Inflammatory macrophage treated with lipopolysaccharide for 1 hour (primary cell): ENCODE measurements at regions not wholly inside any gene's neighbourhood (a gene's known extent, or its start where the extent isn't known, plus 50 kb on each side); places are given as distances from the start of the nearest gene placed in this dataset.
"Not testable (repeated sequence)": the region's sequence is repeated elsewhere in the genome, so short reads cannot be mapped to it uniquely, and the experiment has no call there.

Experiments used
- DNase-seq, 2 donors: peaks; one replicate each; pipeline ENCODE4 v3.0.0-alpha.2; 2020 to 2022

DNA sequence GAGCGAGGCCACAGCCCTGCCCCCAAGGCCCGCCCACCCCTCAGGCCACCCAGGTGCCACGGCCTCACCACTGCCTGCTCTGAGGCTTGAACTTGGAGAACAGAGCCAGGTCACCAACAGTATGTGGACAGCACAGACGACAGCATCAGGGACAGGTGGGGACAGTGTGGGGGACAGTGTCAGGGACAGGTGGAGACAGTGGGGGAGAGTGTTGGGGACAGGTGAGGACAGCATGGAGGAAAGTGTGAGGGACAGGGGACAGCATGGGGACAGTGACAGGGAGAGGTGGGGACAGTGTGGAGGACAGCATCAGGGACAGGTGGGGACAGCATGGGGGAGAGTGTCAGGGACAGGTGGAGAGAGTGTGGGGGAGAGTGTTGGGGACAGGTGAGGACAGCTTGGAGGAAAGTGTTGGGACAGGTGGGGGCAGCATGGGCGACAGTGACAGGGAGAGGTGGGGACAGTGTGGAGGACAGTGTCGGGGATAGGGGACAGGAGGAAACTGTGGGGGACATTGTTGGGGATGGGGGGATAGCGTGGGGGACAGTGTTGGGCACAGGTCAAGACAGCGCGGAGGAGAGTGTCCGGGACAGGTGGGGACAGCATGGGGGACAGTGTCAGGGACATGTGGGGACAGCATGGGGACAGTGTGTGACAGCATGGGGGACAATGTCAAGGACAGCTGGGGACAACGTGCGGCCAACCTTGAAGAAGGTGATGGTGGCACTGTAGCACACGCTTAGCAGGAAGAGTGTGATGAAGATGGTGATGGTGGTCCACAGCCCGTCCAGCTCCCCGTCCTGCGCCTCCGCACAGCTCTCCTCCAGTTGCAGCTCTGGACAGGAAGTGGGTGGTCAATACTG, 114.9 kb downstream of the TMEM121 start:
- DNase-seq: no peak

GRCh38 chr14:105641951-105642350, 115.6 kb downstream of the TMEM121 start:
- DNase-seq: not testable (repeated sequence)

GRCh38 chr14:105642486-105642885, 116.1 kb downstream of the TMEM121 start:
- DNase-seq: not testable (repeated sequence)

GRCh38 chr14:105643406-105644052, 117.1 kb downstream of the TMEM121 start:
- not testable (repeated sequence) for DNase-seq

DNA sequence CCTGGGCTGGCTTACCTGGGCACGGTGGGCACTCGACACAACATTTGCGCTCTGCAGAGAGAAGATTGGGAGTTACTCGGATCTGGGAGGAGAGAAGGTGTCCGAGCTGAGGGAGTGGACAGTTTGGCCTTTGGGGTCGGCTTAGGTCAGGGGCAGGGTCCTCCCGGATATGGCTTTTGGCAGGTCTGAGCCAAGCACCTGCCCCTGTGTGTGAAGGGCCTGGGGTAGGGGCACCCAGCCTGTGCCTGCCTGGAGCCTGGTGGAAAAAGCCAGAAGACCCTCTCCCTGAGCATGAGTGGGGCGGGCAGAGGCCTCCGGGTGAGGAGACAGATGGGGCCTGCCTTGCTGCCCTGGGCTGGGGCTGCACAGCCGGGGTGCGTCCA, 117.7 kb downstream of the TMEM121 start:
- not testable (repeated sequence) for DNase-seq

DNA sequence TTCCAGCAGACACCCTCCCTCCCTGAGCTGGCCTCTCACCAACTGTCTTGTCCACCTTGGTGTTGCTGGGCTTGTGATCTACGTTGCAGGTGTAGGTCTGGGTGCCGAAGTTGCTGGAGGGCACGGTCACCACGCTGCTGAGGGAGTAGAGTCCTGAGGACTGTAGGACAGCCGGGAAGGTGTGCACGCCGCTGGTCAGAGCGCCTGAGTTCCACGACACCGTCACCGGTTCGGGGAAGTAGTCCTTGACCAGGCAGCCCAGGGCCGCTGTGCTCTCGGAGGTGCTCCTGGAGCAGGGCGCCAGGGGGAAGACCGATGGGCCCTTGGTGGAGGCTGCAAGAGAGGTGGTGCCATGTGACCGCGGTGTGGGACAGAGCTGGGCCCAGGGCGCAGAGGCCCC, 118.1 kb downstream of the TMEM121 start:
- DNase-seq: not testable (repeated sequence)

GRCh38 chr14:105644891-105645290, 118.5 kb downstream of the TMEM121 start:
- DNase-seq: not testable (repeated sequence)

DNA sequence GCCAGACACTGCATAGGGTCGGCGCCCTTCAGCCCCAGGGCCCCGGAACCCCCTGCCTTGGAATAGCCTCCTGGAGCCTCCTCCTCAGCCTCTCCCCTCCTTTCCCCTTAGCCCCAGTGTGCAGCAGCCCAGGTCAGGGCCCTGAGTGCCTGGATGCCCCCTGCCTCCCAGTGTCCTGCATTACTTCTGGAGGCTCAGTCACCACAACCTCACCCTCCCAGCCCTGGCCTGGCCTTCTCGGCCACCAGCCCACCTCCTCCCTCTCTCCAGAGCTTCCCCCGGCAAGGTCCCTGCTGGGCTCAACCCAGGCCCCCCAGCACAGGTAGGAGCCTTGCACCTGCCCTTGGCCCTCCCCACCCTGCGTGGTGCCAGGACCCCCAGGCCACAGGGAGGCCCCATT, 119.0 kb downstream of the TMEM121 start:
- DNase-seq: not testable (repeated sequence)

- DNase-seq: no peak
Measured at GRCh38 chr14:105646175-105646574, 119.8 kb downstream of the TMEM121 start.

DNA sequence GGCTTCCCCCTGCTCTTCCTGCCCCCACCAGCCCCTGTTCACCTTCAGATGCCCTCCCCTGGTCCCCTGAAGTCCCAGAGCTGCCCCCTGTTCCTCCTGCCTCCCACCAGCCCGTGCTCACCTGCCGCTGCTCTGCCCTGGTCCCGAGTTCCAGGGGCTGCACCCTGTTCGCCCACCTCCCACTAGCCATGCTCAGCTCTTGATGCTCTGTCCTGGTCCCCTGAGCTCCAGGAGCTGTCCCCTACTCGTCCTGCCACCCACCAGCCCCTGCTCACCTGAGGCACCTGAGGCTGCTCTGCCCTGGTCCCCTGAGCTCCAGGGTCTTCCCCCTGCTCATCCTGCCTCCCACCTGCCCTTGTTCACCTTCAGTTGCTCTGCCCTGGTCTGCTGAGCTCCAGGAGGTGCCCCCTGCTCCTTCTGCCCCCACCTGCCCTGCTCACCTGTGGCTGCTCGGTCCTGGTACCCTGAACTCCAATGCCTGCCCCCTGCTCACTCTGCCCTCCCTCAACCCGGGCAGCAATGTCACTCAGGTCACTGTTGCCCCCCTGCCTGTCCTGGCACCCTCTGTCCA, 120.4 kb downstream of the TMEM121 start:
- not testable (repeated sequence) for DNase-seq

DNA sequence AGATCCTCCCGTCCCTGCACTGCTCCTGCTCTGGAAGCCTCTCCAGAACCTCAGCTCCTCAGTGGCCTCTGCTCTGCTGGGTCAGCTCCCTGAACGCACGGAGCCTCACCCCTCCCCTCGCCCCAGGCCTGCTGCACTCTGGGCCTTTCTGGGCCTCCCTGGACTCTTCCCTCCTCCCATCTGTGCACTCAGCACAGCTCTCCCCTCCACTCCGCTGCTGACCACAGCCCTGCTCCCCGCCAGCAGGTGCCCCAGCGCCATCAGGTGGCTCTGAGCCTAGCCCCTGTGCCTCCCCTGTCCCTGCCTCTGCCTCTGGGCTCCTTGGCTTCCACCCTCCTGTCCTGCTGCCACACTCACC, 121.0 kb downstream of the TMEM121 start:
- DNase-seq: not testable (repeated sequence)

DNA sequence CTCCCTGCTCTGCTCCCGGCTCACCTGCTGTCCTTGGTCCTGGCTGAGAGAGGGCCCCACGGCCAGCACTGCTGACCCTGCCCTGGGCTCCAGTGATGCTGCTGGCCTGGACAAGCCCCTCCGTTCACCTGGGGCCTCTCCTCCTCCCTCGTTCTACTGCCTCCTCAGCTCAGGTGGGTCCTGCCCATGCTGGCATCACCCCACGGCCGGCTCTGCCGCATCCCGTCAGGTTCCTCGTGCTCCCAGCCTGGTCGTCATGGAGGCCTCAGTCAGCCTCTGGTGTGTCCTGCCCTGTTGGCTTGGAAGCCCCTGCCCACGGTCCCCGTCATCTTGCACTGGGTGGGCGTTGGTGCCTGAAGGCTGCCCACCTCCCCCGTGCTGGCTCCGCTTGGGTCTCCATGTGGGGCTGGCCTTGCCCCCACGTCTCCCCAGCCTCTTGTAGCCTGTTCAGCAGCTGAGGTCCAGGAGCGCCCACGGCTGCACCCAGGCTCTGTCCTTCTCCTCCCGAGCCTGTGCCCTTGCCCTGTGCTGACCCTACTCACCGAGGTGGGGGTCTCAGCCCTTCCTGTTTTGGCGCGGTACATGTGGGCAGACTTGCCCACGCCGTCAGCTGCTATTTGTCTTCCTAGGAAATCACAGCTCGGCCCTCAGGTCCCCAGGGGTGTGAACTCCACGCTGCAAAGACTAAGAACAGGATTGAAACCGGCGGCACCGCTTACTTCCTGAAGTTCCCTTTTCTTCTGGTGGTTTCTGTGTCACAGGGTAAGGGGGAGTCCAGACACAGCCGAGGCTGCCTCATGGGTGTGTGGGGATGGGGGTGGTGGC, 121.6 kb downstream of the TMEM121 start:
- no peak for DNase-seq

DNA sequence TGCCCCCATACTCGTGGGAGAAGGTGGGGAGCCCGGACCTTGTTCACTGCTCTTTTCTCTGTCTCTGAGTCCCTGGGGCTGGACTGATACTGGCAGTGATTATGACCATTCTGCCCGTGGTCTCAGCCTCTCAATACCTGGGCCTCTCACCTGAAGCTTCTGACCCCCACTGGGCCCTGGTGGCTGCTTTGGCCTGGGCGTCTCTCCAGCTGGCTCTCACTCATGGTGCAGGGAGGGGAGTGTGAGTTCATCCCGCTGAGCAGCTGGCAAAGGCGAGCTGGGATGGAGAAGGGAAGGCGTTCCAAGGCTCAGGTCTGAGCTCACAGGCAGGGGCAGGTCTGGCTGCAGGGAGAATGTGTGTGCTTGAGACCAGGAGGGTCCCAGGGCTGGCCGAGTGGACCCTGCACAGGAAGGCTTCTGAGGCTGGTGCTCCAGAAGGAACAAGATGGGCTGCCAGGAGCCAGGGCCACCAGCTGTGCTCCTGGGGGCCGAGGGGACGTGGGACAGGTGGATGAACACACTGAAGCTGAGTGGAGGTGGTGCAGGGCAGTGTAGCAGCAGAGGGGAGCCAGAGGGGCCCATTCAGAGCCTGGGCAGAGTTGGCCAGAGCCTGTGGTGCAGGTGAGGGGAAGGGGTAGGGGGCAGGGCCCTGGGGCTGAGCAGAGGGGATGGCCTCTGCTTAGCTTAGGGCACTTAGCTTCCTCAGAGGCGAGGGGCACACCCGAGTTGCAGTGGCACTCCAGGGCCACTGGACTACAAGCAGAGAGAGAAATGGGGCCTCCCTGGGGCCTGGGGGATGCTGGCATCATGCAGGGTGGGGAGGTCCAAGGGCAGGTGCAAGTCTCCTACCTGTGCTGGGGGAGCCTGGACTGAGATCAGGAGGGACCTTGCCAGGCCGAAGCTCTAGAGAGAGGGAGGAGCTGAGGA, 122.5 kb downstream of the TMEM121 start:
- DNase-seq: not testable (repeated sequence)

- not testable (repeated sequence) for DNase-seq
Measured at GRCh38 chr14:105652317-105652716, 125.9 kb downstream of the TMEM121 start.

- DNase-seq: not testable (repeated sequence)
Measured at GRCh38 chr14:105653921-105654320, 127.5 kb downstream of the TMEM121 start.

DNA sequence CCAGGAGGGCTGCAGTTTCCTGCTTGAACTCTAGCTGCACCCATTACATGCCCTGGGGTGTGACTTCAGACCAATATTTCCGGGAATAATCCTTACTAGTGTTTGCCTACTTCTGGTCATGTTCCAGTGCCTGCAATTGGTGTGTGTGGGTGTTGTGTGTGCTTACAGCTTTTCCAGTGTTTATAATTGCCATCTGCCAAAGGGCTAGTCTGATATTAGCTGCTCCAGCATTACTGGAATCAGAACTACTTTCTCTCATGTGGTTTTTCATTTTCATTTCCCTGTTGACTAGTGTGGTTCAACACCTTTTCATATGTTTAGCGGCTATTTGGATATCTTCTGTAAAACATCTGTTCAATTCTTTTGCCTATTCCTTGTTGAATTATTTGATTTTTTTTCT, 132.9 kb downstream of the TMEM121 start:
- not testable (repeated sequence) for DNase-seq

DNA sequence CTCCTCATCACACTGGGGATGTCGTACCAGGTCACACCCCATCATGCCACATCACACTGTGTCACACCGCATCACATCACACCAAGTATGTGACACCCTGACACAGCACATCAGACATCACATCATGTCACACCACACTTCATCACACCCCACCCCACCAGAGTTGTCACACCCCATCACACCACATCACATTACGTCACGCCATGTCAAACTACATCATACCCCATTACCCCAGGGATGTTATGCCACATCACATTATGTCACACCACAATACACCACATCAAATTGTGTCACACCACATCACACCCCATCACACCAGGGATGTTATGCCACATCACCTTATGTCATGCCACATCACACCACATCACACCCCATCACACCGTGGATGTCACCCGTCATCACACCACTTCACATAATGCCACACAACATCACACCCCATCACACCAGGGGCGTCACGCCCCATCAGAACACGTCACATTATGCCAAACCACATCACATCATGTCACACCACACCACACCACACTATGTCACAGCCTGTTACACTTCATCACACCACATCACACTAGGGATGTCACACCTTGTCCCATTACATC, 133.6 kb downstream of the TMEM121 start:
- no peak for DNase-seq

DNA sequence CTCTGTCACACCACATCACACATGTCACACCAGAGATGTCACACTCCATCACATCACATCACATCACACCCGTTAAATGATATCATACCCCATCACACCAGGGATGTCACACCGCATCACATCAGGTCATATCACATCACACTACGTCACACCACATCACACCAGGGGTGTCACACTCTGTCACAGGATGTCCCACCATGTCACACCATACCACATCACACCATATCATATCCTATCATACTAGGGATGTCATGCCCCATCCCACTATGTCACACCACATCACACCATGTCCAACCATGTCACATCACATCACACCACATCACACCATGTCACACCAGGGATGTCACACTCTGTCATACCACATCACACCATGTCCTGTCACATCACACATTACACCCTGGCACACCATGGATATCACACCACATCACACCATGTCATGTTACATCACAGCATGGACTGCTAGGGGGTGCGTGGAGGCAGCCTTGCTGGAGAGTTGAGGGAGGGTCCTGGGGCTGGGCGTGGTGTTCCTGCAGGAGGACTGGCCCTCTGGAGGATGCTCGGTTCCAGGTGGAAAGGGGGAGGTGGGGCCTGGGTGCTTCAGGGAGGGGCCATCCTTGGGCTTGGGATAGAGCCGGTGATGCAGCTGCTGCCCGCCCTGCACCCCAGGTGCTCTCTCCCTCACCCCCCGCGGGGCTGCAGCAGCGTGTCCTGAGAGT, 134.6 kb downstream of the TMEM121 start:
- DNase-seq: no peak

DNA sequence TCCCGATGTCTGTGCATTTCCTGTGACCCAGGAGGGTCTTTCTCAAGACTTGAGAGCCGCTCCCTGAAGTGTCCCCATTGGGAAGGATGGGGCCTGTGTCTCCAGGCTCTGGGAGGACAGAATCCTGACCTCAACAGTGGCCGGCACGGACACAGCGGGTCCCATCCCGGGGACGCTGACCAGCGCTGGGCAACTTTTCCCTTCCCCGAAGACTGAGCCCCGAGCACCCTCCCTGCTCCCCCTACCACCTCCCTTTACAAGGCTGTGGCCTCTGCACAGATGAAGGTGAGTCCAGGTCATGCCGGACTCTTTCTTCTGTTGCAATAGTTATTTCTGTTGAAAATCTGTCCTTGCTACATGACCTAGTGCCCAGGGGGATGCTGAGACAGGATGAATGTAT, 135.7 kb downstream of the TMEM121 start:
- not testable (repeated sequence) for DNase-seq

GRCh38 chr14:105662592-105662991, 136.2 kb downstream of the TMEM121 start:
- not testable (repeated sequence) for DNase-seq

DNA sequence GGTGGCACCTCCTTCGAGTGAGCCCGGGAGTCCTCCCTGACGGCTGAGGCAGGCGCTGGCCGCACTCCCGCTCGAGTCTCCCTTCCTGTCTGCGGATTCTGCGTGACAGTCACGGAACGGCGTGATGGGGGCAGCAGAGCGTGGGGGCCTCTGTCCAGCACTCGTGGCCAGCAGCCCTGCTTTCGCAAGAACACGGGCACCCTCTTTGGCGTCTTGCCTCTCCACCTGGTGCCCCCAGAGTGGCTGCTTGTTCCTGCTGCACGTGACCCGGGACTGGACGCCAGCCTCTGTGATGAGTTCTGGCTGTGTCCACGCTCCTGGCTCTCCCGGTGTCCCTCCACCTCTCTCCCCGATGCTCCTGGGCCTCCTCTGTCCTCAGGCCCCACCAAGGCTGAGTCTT, 136.9 kb downstream of the TMEM121 start:
- DNase-seq: not testable (repeated sequence)
